ENCODE measurements at regions not wholly inside any gene's neighbourhood (a gene's known extent, or its start where the extent isn't known, plus 50 kb on each side); places are given as distances from the start of the nearest gene placed in this dataset.

GRCh38 chr2:60140185-60140584 is 413.3 kb downstream of the BCL11A start:
- Mint-ChIP-seq H3K27ac (ENCODE audit: low read depth) (no peak overlapping the region), H3K36me3 (ENCODE audit: insufficient read depth) (no peaks in the 10 kb centered on the region), H3K27me3 (no peaks in the 10 kb centered on the region), H3K9me3 (peaks cover 14% of the 10 kb centered on the region), H3K4me3 (no peak overlapping the region), H3K4me1 (no peaks in the 10 kb centered on the region)
- no peak for ATAC-seq (replicated peaks; ENCODE audit: extremely low read depth, poor library complexity, severe bottlenecking)
- no peak for DNase-seq (ENCODE audit: low spot score in 2 of 2)

GRCh38 chr2:60136913-60137312 is 416.5 kb downstream of the BCL11A start:
- Mint-ChIP-seq H3K4me1 (no peaks in the 10 kb centered on the region), H3K9me3 (peaks cover 14% of the 10 kb centered on the region), H3K27me3 (no peaks in the 10 kb centered on the region), H3K36me3 (ENCODE audit: insufficient read depth) (no peaks in the 10 kb centered on the region), H3K4me3 (no peak overlapping the region), H3K27ac (ENCODE audit: low read depth) (no peak overlapping the region)
- no peak for DNase-seq (ENCODE audit: low spot score in 2 of 2)
- no peak for ATAC-seq (replicated peaks; ENCODE audit: extremely low read depth, poor library complexity, severe bottlenecking)

GRCh38 chr2:60127191-60127590 is 426.3 kb downstream of the BCL11A start:
- no peaks in the 10 kb centered on the region for H3K9me3 Mint-ChIP-seq
- no peak overlapping the region for H3K4me3 Mint-ChIP-seq
- no peak for DNase-seq (ENCODE audit: low spot score in 2 of 2)
- H3K27ac Mint-ChIP-seq (ENCODE audit: low read depth), result no peak overlapping the region
- no peaks in the 10 kb centered on the region for H3K36me3 Mint-ChIP-seq (ENCODE audit: insufficient read depth)
- no peaks in the 10 kb centered on the region for H3K4me1 Mint-ChIP-seq
- H3K27me3 Mint-ChIP-seq, result no peaks in the 10 kb centered on the region
- ATAC-seq (replicated peaks; ENCODE audit: extremely low read depth, poor library complexity, severe bottlenecking), result no peak

- Mint-ChIP-seq H3K9me3 (peaks cover 4% of the 10 kb centered on the region), H3K36me3 (ENCODE audit: insufficient read depth) (no peaks in the 10 kb centered on the region), H3K4me1 (no peaks in the 10 kb centered on the region), H3K4me3 (no peak overlapping the region), H3K27me3 (no peaks in the 10 kb centered on the region), H3K27ac (ENCODE audit: low read depth) (no peak overlapping the region)
- no peak for ATAC-seq (replicated peaks; ENCODE audit: extremely low read depth, poor library complexity, severe bottlenecking)
- DNase-seq (ENCODE audit: low spot score in 2 of 2), result no peak
Measured at GRCh38 chr2:60125611-60126426, 427.6 kb downstream of the BCL11A start.

GRCh38 chr2:60119778-60120177 is 433.7 kb downstream of the BCL11A start:
- ATAC-seq (replicated peaks; ENCODE audit: extremely low read depth, poor library complexity, severe bottlenecking) (no peak), DNase-seq (ENCODE audit: low spot score in 2 of 2) (no peak)
- Mint-ChIP-seq H3K36me3 (ENCODE audit: insufficient read depth) (no peaks in the 10 kb centered on the region), H3K9me3 (peaks cover 11% of the 10 kb centered on the region), H3K27ac (ENCODE audit: low read depth) (no peak overlapping the region), H3K4me1 (no peaks in the 10 kb centered on the region), H3K4me3 (no peak overlapping the region), H3K27me3 (no peaks in the 10 kb centered on the region)

- no peaks in the 10 kb centered on the region for H3K36me3 Mint-ChIP-seq (ENCODE audit: insufficient read depth)
- DNase-seq (ENCODE audit: low spot score in 2 of 2), result no peak
- no peaks in the 10 kb centered on the region for H3K4me1 Mint-ChIP-seq
- H3K27me3 Mint-ChIP-seq, result no peaks in the 10 kb centered on the region
- no peak for ATAC-seq (replicated peaks; ENCODE audit: extremely low read depth, poor library complexity, severe bottlenecking)
- no peak overlapping the region for H3K27ac Mint-ChIP-seq (ENCODE audit: low read depth)
- no peak overlapping the region for H3K4me3 Mint-ChIP-seq
- peaks cover 11% of the 10 kb centered on the region for H3K9me3 Mint-ChIP-seq
Measured at GRCh38 chr2:60118917-60119316, 434.5 kb downstream of the BCL11A start.

GRCh38 chr2:60118061-60118460 is 435.4 kb downstream of the BCL11A start:
- no peak for ATAC-seq (replicated peaks; ENCODE audit: extremely low read depth, poor library complexity, severe bottlenecking)
- Mint-ChIP-seq H3K4me3 (no peak overlapping the region), H3K27ac (ENCODE audit: low read depth) (no peak overlapping the region), H3K9me3 (peaks cover 15% of the 10 kb centered on the region), H3K27me3 (no peaks in the 10 kb centered on the region), H3K4me1 (no peaks in the 10 kb centered on the region), H3K36me3 (ENCODE audit: insufficient read depth) (no peaks in the 10 kb centered on the region)
- DNase-seq (ENCODE audit: low spot score in 2 of 2), result no peak

- DNase-seq (ENCODE audit: low spot score in 2 of 2) (no peak), ATAC-seq (replicated peaks; ENCODE audit: extremely low read depth, poor library complexity, severe bottlenecking) (no peak)
- Mint-ChIP-seq H3K9me3 (peaks cover 15% of the 10 kb centered on the region), H3K4me3 (no peak overlapping the region), H3K36me3 (ENCODE audit: insufficient read depth) (no peaks in the 10 kb centered on the region), H3K27ac (ENCODE audit: low read depth) (no peak overlapping the region), H3K27me3 (no peaks in the 10 kb centered on the region), H3K4me1 (no peaks in the 10 kb centered on the region)
Measured at GRCh38 chr2:60116161-60116875, 437.1 kb downstream of the BCL11A start.

- Mint-ChIP-seq H3K27ac (ENCODE audit: low read depth) (no peak overlapping the region), H3K4me3 (no peak overlapping the region), H3K9me3 (peaks cover 5% of the 10 kb centered on the region), H3K36me3 (ENCODE audit: insufficient read depth) (no peaks in the 10 kb centered on the region), H3K4me1 (no peaks in the 10 kb centered on the region), H3K27me3 (no peaks in the 10 kb centered on the region)
- ATAC-seq (replicated peaks; ENCODE audit: extremely low read depth, poor library complexity, severe bottlenecking), result no peak
- DNase-seq (ENCODE audit: low spot score in 2 of 2), result no peak
Measured at GRCh38 chr2:60109744-60110143, 443.7 kb downstream of the BCL11A start.

- no peaks in the 10 kb centered on the region for H3K36me3 Mint-ChIP-seq (ENCODE audit: insufficient read depth)
- H3K9me3 Mint-ChIP-seq, result no peaks in the 10 kb centered on the region
- no peak for ATAC-seq (replicated peaks; ENCODE audit: extremely low read depth, poor library complexity, severe bottlenecking)
- no peak for DNase-seq (ENCODE audit: low spot score in 2 of 2)
- H3K4me3 Mint-ChIP-seq, result no peak overlapping the region
- no peaks in the 10 kb centered on the region for H3K4me1 Mint-ChIP-seq
- H3K27ac Mint-ChIP-seq (ENCODE audit: low read depth), result no peak overlapping the region
- H3K27me3 Mint-ChIP-seq, result no peaks in the 10 kb centered on the region
Measured at GRCh38 chr2:60106836-60107529, 446.5 kb downstream of the BCL11A start.

GRCh38 chr2:60105906-60106305 is 447.5 kb downstream of the BCL11A start:
- Mint-ChIP-seq H3K4me1 (no peaks in the 10 kb centered on the region), H3K9me3 (no peaks in the 10 kb centered on the region), H3K4me3 (no peak overlapping the region), H3K27ac (ENCODE audit: low read depth) (no peak overlapping the region), H3K27me3 (no peaks in the 10 kb centered on the region), H3K36me3 (ENCODE audit: insufficient read depth) (no peaks in the 10 kb centered on the region)
- ATAC-seq (replicated peaks; ENCODE audit: extremely low read depth, poor library complexity, severe bottlenecking), result no peak
- DNase-seq (ENCODE audit: low spot score in 2 of 2), result no peak

GRCh38 chr2:60104514-60105505 is 448.6 kb downstream of the BCL11A start:
- no peaks in the 10 kb centered on the region for H3K9me3 Mint-ChIP-seq
- no peak for ATAC-seq (replicated peaks; ENCODE audit: extremely low read depth, poor library complexity, severe bottlenecking)
- no peak for DNase-seq (ENCODE audit: low spot score in 2 of 2)
- H3K27ac Mint-ChIP-seq (ENCODE audit: low read depth), result no peak overlapping the region
- H3K36me3 Mint-ChIP-seq (ENCODE audit: insufficient read depth), result no peaks in the 10 kb centered on the region
- no peak overlapping the region for H3K4me3 Mint-ChIP-seq
- no peaks in the 10 kb centered on the region for H3K27me3 Mint-ChIP-seq
- no peaks in the 10 kb centered on the region for H3K4me1 Mint-ChIP-seq
